ENCODE measurements at regions not wholly inside any gene's neighbourhood (a gene's known extent, or its start where the extent isn't known, plus 50 kb on each side); places are given as distances from the start of the nearest gene placed in this dataset.

GRCh38 chr7:131061158-131061557 lies 266.5 kb upstream of the MKLN1 start:
- TF ChIP-seq, protein P1, sequence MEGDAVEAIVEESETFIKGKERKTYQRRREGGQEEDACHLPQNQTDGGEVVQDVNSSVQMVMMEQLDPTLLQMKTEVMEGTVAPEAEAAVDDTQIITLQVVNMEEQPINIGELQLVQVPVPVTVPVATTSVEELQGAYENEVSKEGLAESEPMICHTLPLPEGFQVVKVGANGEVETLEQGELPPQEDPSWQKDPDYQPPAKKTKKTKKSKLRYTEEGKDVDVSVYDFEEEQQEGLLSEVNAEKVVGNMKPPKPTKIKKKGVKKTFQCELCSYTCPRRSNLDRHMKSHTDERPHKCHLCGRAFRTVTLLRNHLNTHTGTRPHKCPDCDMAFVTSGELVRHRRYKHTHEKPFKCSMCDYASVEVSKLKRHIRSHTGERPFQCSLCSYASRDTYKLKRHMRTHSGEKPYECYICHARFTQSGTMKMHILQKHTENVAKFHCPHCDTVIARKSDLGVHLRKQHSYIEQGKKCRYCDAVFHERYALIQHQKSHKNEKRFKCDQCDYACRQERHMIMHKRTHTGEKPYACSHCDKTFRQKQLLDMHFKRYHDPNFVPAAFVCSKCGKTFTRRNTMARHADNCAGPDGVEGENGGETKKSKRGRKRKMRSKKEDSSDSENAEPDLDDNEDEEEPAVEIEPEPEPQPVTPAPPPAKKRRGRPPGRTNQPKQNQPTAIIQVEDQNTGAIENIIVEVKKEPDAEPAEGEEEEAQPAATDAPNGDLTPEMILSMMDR (IDR thresholded peaks at IDR 0.05) = no peak
- no peak for TF ChIP-seq POLR2A (IDR thresholded peaks at IDR 0.05)

Data from Peyer's patch (tissue), 4 donors.